ENCODE measurements at regions not wholly inside any gene's neighbourhood (a gene's known extent, or its start where the extent isn't known, plus 50 kb on each side); places are given as distances from the start of the nearest gene placed in this dataset.
A peak's percentile ranks its signal among the peaks of the same experiment; 100 is the strongest.

DNA sequence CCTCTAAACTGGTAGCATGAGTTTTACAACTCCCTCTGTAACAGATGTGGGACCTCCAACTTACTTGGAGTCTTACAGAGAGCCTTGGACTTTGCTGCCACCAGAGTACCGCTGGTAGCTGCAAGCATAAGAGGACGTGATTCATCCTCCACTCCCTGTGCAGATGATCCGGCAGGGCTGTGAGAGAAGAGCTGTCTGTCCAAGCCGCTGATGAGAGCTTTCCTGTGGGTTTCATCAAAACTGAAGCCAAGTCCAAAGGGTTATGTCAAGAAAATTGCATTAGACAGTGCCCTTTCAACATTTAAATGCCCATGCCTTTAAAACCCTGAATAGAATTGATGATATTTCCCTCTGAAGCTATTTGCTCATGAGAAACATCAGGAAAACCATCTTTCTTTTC is 85.8 kb downstream of the LLPH start (continued):
- 0 out of 2 replicates have a peak, but pooled peaks have one; percentile 25 for TF ChIP-seq RARA (CRISPR knock-in tag; IDR thresholded peaks at IDR 0.05)
- no peak for TF ChIP-seq ZNF235 (CRISPR knock-in tag; IDR thresholded peaks at IDR 0.05; ENCODE audit: borderline replicate concordance)
- TF ChIP-seq EP300 (IDR thresholded peaks at IDR 0.05; ENCODE audit: low read depth in 2 of 2, low read length in 2 of 2) = peak in 1 of 2 experiments; percentile 8; a peak in 1 of 4 replicates
- no peak for TF ChIP-seq EP300 (CRISPR knock-in tag; IDR thresholded peaks at IDR 0.05; ENCODE audit: borderline replicate concordance)
- no peak for TF ChIP-seq TCF12 (IDR thresholded peaks at IDR 0.05)
- no peak for TF ChIP-seq TCF12 (CRISPR knock-in tag; IDR thresholded peaks at IDR 0.05)
- peak; percentile 64 for TF ChIP-seq ARID5B (CRISPR knock-in tag; IDR thresholded peaks at IDR 0.05)
- TF ChIP-seq ZNF564 (CRISPR knock-in tag; IDR thresholded peaks at IDR 0.05) = peak; percentile 100
- no peak for TF ChIP-seq CBFB (CRISPR knock-in tag; IDR thresholded peaks at IDR 0.05)
- TF ChIP-seq YEATS4 (CRISPR knock-in tag; IDR thresholded peaks at IDR 0.05; ENCODE audit: borderline replicate concordance) = peak; percentile 16; the same call in 1 of the 2 replicates
- TF ChIP-seq ZNF644 (CRISPR knock-in tag; IDR thresholded peaks at IDR 0.05; ENCODE audit: low read depth) = peak; percentile 32; the same call in 1 of the 2 replicates
- TF ChIP-seq NR2F6 (IDR thresholded peaks at IDR 0.05) = no peak
- TF ChIP-seq NR2F6 (CRISPR knock-in tag; IDR thresholded peaks at IDR 0.05) = no peak
- TF ChIP-seq, protein P1, sequence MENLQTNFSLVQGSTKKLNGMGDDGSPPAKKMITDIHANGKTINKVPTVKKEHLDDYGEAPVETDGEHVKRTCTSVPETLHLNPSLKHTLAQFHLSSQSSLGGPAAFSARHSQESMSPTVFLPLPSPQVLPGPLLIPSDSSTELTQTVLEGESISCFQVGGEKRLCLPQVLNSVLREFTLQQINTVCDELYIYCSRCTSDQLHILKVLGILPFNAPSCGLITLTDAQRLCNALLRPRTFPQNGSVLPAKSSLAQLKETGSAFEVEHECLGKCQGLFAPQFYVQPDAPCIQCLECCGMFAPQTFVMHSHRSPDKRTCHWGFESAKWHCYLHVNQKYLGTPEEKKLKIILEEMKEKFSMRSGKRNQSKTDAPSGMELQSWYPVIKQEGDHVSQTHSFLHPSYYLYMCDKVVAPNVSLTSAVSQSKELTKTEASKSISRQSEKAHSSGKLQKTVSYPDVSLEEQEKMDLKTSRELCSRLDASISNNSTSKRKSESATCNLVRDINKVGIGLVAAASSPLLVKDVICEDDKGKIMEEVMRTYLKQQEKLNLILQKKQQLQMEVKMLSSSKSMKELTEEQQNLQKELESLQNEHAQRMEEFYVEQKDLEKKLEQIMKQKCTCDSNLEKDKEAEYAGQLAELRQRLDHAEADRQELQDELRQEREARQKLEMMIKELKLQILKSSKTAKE (CRISPR knock-in tag; IDR thresholded peaks at IDR 0.05; ENCODE audit: borderline replicate concordance) = no peak
- no peak for TF ChIP-seq ZNF383 (CRISPR knock-in tag; IDR thresholded peaks at IDR 0.05; ENCODE audit: borderline replicate concordance)
- TF ChIP-seq KDM1A (CRISPR knock-in tag; IDR thresholded peaks at IDR 0.05) = peak; percentile 49; the same call in 1 of the 2 replicates
- TF ChIP-seq FOSL2 (CRISPR knock-in tag; IDR thresholded peaks at IDR 0.05) = peak; percentile 92
- 0 out of 2 replicates have a peak, but pooled peaks have one; percentile 36 for TF ChIP-seq KDM2A (CRISPR knock-in tag; IDR thresholded peaks at IDR 0.05; ENCODE audit: borderline replicate concordance, low read depth)
- peak; percentile 32; the same call in 1 of the 2 replicates for TF ChIP-seq ETV5 (CRISPR knock-in tag; IDR thresholded peaks at IDR 0.05; ENCODE audit: borderline replicate concordance)
- TF ChIP-seq ZNF720 (CRISPR knock-in tag; IDR thresholded peaks at IDR 0.05) = no peak
- TF ChIP-seq SAP130 (CRISPR knock-in tag; IDR thresholded peaks at IDR 0.05; ENCODE audit: low read depth) = peak; percentile 46
- no peak for TF ChIP-seq ZNF839 (CRISPR knock-in tag; IDR thresholded peaks at IDR 0.05; ENCODE audit: borderline replicate concordance)
- no peak for TF ChIP-seq KLF15 (CRISPR knock-in tag; IDR thresholded peaks at IDR 0.05; ENCODE audit: borderline replicate concordance)
- TF ChIP-seq NFATC3 (CRISPR knock-in tag; IDR thresholded peaks at IDR 0.05) = no peak
- no peak for TF ChIP-seq ZSCAN25 (CRISPR knock-in tag; IDR thresholded peaks at IDR 0.05)
- TF ChIP-seq SALL1 (CRISPR knock-in tag; IDR thresholded peaks at IDR 0.05) = peak; percentile 71
- no peak for TF ChIP-seq LCORL (IDR thresholded peaks at IDR 0.05)
- TF ChIP-seq LCORL (CRISPR knock-in tag; IDR thresholded peaks at IDR 0.05) = 0 out of 2 replicates have a peak, but pooled peaks have one; percentile 30

All from HepG2 (cell line).